Osteoblast (primary cell): ENCODE measurements at regions not wholly inside any gene's neighbourhood (a gene's known extent, or its start where the extent isn't known, plus 50 kb on each side); places are given as distances from the start of the nearest gene placed in this dataset.

Experiments used
- DNase-seq: peaks from one replicate; pipeline ENCODE4 v3.0.0; 2011; ENCODE audit warnings: low spot score, mixed read lengths; ENCODE audit not compliant: insufficient read length; ENCODE audit errors: missing footprints
- H2AFZ ChIP-seq: 2 replicates; pipeline ENCODE4 v1.6.0; 2011; ENCODE audit warnings: mild to moderate bottlenecking, low read length
- H3K27ac ChIP-seq: 2 replicates; pipeline ENCODE4 v1.5.1; 2011; ENCODE audit warnings: mild to moderate bottlenecking, low read depth, low read length, moderate library complexity
- H3K27me3 ChIP-seq: 2 replicates; pipeline ENCODE4 v1.6.0; 2012; ENCODE audit warnings: mild to moderate bottlenecking, control low read depth, inconsistent platforms, low read length, moderate library complexity; ENCODE audit not compliant: insufficient read depth
- H3K36me3 ChIP-seq: 2 replicates; pipeline ENCODE4 v1.5.1; 2011; ENCODE audit warnings: mild to moderate bottlenecking, low read length, control low read depth, moderate library complexity; ENCODE audit not compliant: insufficient read depth
- H3K4me1 ChIP-seq: 2 replicates; pipeline ENCODE4 v1.5.1; 2011; ENCODE audit warnings: mild to moderate bottlenecking, low read length, control low read depth, moderate library complexity; ENCODE audit not compliant: insufficient read depth
- H3K4me2 ChIP-seq: 2 replicates; pipeline ENCODE4 v1.6.0; 2011; ENCODE audit warnings: mild to moderate bottlenecking, low read length; ENCODE audit not compliant: insufficient read depth
- H3K4me3 ChIP-seq: fragments of 200-600 bp; sonication (generic); 3 replicates; pipeline ENCODE4 v1.5.1; 2012; ENCODE audit warnings: mild to moderate bottlenecking, low read length, inconsistent platforms; ENCODE audit not compliant: insufficient read depth
- H3K79me2 ChIP-seq: 2 replicates; pipeline ENCODE4 v1.6.0; 2012; ENCODE audit warnings: mild to moderate bottlenecking, low read length, control low read depth, inconsistent platforms; ENCODE audit not compliant: insufficient read depth
- H3K9me3 ChIP-seq: 2 replicates; pipeline ENCODE4 v1.5.1; 2011; ENCODE audit warnings: low read depth, low read length, control low read depth
- H4K20me1 ChIP-seq: 2 replicates; pipeline ENCODE4 v1.6.0; 2012; ENCODE audit warnings: mild to moderate bottlenecking, low read length, control low read depth; ENCODE audit not compliant: insufficient read depth
- TF ChIP-seq, protein P1 (sequence below): IDR thresholded peaks from 2 replicates; pipeline ENCODE4 v1.5.1; 2011; ENCODE audit warnings: mild to moderate bottlenecking, low read depth, low read length, moderate library complexity; ENCODE audit errors: extremely low read depth

DNA sequence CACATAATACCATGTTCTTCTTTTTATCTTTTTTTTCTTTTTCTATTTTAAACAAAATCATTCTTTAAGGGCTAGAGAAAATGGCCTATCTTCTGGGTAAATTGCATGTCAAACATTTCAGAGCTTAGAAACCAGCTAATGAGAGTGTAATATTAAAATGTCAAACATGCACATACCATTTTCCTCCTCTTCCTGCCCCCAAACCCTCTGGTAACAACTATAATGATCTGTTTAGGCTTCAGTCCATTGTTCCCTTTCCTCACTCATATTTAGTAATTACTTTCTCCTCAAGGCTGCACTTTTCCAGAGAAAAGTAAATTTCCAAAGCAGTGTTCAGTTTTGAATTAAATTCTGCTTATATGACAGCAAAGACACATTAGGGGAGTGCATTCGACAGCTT is 224.3 kb upstream of the ROBO2 start:
- no peak overlapping the region for H2AFZ ChIP-seq
- DNase-seq, result no peak
- no peak overlapping the region for H3K27ac ChIP-seq
- H3K27me3 ChIP-seq, result no peaks in the 10 kb centered on the region
- no peaks in the 10 kb centered on the region for H3K36me3 ChIP-seq
- no peaks in the 10 kb centered on the region for H4K20me1 ChIP-seq
- H3K4me1 ChIP-seq, result no peaks in the 10 kb centered on the region
- H3K79me2 ChIP-seq, result no peaks in the 10 kb centered on the region
- no peaks in the 10 kb centered on the region for H3K9me3 ChIP-seq
- no peak overlapping the region for H3K4me3 ChIP-seq
- TF ChIP-seq, protein P1, sequence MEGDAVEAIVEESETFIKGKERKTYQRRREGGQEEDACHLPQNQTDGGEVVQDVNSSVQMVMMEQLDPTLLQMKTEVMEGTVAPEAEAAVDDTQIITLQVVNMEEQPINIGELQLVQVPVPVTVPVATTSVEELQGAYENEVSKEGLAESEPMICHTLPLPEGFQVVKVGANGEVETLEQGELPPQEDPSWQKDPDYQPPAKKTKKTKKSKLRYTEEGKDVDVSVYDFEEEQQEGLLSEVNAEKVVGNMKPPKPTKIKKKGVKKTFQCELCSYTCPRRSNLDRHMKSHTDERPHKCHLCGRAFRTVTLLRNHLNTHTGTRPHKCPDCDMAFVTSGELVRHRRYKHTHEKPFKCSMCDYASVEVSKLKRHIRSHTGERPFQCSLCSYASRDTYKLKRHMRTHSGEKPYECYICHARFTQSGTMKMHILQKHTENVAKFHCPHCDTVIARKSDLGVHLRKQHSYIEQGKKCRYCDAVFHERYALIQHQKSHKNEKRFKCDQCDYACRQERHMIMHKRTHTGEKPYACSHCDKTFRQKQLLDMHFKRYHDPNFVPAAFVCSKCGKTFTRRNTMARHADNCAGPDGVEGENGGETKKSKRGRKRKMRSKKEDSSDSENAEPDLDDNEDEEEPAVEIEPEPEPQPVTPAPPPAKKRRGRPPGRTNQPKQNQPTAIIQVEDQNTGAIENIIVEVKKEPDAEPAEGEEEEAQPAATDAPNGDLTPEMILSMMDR, result no peak
- no peak overlapping the region for H3K4me2 ChIP-seq

DNA sequence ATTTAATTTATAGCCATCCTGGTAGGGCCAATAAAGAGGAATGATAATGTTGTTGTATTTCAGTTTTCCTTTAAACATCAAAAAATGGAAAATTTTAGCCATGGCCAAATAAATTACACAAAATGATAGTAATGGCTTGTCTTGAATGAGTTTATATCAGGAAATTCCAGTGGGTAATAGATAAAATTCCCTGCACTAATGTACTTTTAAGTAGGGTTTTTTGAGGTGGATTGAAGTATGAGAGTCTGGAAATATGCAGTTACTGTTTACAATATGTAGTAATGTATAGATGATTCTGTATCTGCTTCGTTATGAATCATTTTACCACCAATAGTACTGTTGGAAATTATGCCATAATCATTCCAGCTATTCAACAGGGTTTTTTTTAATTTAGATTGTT is 219.4 kb upstream of the ROBO2 start:
- Histone ChIP-seq H3K27me3 (no peaks in the 10 kb centered on the region), H3K36me3 (no peaks in the 10 kb centered on the region), H3K79me2 (no peaks in the 10 kb centered on the region), H2AFZ (no peak overlapping the region), H3K4me1 (no peaks in the 10 kb centered on the region), H3K4me3 (no peak overlapping the region), H4K20me1 (no peaks in the 10 kb centered on the region), H3K9me3 (peaks cover 2% of the 10 kb centered on the region), H3K27ac (no peak overlapping the region), H3K4me2 (no peak overlapping the region)
- TF ChIP-seq, protein P1, result no peak
- DNase-seq, result no peak

DNA sequence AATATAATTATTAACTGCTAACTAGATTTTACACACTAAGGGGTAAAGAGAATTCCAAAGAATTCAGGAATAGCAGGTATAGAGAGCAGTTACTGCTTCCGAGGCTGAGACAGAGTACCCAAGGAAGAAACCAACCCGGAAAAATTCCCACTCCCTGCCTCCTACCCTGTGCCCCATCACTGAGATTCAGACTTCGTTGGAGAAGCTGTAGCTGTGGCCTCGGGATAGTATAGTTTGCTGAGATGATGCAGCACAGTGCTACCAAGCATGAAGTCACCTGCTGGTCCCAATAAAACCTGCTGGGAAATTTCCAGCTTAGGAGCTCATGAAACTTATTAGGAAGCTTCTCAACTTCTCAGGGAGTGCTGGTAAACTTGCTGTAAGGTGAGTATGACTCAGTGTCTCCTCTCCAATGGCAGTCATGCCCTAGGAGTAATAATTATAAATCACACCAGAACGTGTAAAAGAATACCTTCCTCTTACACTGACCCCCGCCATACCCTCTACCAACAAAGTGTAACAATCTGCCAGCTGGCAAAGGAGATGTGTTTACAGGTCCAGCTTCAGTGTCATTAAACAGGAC is 215.2 kb upstream of the ROBO2 start:
- Histone ChIP-seq H3K36me3 (no peaks in the 10 kb centered on the region), H3K4me2 (no peak overlapping the region), H3K4me3 (no peak overlapping the region), H3K4me1 (no peaks in the 10 kb centered on the region), H2AFZ (no peak overlapping the region), H3K27me3 (no peaks in the 10 kb centered on the region), H3K27ac (no peak overlapping the region), H3K9me3 (peaks cover 4% of the 10 kb centered on the region), H3K79me2 (no peaks in the 10 kb centered on the region), H4K20me1 (no peaks in the 10 kb centered on the region)
- TF ChIP-seq, protein P1, result no peak
- DNase-seq, result no peak

DNA sequence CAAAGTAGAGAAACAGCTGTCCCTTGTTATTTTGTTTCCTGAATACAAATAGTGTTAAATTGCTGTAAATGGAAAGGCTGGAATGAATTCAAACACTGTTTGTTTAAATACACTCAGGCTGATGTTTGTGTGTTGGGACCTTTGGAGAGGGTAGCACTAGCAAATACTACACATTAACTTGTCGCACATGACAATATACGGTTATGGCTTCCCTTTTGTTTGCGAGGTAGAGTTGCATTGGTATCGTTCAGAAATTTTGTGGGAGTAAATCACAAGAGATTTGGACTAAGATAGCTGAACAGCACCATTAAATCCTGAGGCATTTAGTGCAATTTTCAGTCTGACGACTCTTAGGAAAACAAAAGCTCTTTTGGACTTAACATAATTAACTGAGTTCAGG is 213.0 kb upstream of the ROBO2 start:
- Histone ChIP-seq H3K4me1 (no peaks in the 10 kb centered on the region), H3K79me2 (no peaks in the 10 kb centered on the region), H3K4me3 (no peak overlapping the region), H3K27ac (no peak overlapping the region), H3K9me3 (peaks cover 4% of the 10 kb centered on the region), H3K36me3 (no peaks in the 10 kb centered on the region), H3K27me3 (no peaks in the 10 kb centered on the region), H2AFZ (no peak overlapping the region), H4K20me1 (no peaks in the 10 kb centered on the region), H3K4me2 (no peak overlapping the region)
- TF ChIP-seq, protein P1, result no peak
- no peak for DNase-seq
